M059J (cell line): ENCODE measurements at regions not wholly inside any gene's neighbourhood (a gene's known extent, or its start where the extent isn't known, plus 50 kb on each side); places are given as distances from the start of the nearest gene placed in this dataset.

ENCODE experiments used
- DNase-seq: peaks from one replicate; pipeline ENCODE4 v3.0.0-alpha.2; 2012; ENCODE audit warnings: low read depth

DNA sequence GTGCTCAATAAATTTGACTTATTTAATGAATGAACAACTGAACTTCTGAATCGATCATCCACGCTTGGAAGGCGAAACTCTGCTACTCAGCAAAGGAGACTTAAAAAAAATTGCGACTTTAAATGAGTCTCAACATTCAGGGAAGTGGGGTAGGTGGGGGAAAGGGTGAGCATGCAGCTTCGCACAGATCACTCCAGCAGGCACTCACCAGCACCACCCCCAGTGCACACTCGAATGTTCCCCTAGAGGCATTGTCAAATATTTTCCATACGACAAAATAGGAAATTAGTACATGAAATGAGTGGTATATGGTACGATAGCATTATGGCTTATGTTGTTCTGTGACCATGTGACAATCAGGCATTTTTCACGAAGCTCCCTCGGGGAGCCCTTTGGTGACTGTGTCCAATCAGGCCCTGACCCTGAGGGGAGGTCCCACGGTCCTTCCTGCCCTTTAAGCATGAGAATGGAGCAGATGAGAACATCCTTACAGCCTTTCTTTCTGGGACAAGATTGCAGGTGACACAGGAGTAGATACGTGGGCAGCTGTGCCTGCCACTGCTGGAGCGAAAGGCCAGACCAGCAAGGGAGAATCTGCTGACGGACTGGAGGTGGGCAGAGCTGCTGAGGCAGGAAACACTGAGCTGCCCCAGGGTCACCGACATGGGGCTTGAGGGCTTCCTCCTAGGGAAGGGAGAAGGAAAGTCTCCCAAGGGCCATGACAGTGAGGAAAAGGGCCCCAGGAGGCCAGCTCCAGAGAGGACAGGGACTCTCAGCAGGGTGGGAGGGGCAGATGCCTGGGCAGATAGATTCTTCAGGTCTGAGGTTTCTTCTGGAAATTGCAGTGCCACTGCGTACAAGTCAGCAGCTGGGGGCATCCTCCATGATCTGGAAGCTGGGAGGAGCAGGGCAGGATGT lies 101.3 kb upstream of the ID2 start:
- DNase-seq, result no peak

DNA sequence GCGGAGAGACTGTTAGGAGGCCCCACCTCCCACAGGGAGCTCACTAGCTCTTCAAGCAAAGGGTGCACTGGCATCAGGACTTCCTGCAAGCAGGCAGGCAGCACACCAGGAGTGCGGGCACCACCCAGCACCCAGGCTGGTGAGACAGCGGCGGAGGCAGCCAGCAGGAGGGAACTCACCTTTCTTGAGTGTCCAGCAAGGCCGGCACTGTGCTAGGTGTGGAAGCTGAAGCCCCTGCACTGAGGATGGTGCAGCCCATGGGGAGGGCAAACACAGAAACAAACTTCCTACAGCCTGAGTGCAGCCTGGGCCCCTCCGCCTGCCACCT lies 100.7 kb upstream of the ID2 start:
- no peak for DNase-seq

DNA sequence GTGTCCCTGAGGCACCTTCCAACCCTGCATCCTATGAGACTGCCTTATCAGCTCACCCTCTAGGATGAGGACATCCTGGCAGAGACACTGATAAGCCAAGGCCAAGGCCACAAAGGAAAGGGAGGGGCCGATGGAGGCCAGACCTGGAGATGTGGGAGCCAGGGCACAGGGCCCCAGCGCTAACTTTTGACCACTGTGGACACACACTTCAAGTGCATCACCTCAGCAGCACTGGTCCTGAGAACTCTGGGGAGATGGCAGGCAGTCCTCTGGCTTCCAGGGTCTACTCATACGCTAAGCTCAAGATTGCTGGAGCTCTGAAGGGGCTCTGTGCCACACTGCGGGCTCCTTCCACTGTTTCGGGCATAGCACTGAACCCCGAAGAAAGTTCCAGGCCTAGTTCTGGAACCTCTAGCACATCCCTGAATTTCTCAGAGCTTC lies 100.2 kb upstream of the ID2 start:
- DNase-seq, result no peak

DNA sequence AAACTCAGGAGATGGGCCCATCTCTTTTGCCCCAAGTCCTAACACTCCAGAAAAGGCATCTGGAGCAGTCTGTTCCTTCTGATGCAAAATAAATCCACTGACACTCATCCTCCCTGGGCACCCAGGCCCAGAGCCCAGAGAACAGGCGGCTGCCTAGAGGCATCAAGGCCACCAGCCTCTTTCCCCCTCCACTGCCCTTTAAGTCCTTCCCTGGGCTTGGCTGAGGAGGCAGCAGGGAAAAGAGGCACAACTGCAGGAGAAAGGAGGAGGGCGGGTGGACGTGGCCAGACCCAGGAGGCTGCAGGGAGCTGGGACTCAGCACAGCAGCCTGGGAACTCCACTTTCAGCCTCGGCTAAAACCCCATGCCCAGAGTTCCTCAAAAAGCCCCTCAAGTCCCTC lies 99.7 kb upstream of the ID2 start:
- DNase-seq, result no peak

DNA sequence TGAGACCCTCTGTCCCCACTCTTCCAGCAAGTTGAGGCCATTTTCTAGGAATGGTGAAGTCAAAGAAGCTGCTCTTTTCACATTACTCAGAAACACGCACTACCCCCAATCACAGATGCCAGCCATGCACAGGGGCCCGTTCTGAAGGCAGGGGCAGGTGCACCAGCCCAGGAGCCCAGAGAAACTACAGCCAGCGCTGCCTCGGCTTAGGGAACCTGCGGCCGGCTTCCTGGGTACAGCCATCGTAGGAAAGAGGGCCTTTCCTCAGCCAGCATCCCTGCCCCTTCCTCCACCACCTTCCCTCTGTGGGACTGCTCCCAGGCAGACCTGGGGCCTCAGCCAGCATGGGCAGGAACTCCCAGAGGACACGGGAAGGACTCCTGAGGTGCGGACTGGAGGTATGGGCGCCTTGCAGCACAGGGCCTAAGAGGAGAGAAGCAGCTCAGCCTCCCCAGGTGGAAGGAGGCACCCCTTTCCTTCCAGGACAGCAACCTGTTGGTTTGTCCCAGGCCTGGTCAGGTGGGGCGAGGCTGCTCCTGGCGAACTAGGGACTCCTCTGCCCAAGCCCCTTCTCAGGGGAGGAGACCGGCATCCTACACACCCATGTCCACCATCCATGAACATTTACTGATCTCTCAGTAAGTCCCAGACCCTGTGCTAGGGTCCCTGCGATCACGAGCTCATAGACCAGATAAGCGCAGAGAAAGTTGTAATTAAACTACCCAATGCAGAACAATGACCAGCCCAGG lies 99.0 kb upstream of the ID2 start:
- DNase-seq, result no peak

DNA sequence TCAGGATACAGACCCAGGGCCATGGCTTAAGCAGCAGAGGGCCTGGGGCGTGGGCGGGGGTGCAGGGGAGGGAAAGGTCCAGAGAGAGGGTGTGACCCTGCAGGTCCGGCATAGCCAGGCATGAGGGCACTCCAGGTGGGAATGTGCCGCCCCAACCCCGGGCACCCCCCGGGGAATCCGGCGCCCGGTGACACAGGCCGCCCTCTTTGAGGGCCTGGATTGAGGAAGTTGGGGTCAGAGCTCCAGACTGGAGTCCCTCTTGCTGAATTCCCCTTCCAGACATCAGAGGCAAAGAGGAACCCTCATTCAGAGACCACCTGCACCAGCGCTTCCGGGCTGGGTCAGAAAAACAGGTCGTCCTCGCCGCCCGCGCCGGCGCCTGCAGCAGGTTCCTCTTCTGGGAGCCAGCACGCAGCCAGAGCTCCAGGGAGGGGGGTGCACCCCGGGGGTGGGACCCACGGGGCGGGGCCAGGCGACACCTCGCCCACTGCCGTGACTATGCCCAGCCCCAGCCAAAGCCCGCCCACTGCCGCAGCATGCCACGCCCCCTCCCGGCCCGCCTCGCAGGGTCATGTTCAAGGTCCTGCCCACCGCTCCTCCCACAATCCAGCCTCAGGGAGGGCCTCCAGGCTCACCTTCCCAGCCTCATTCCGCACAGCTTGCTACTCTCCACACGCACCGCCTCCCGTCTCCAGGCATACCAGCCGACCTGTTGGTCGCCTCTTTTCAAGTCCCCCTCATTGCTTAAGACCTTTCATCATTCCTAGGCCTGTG lies 98.3 kb upstream of the ID2 start:
- DNase-seq, result no peak

DNA sequence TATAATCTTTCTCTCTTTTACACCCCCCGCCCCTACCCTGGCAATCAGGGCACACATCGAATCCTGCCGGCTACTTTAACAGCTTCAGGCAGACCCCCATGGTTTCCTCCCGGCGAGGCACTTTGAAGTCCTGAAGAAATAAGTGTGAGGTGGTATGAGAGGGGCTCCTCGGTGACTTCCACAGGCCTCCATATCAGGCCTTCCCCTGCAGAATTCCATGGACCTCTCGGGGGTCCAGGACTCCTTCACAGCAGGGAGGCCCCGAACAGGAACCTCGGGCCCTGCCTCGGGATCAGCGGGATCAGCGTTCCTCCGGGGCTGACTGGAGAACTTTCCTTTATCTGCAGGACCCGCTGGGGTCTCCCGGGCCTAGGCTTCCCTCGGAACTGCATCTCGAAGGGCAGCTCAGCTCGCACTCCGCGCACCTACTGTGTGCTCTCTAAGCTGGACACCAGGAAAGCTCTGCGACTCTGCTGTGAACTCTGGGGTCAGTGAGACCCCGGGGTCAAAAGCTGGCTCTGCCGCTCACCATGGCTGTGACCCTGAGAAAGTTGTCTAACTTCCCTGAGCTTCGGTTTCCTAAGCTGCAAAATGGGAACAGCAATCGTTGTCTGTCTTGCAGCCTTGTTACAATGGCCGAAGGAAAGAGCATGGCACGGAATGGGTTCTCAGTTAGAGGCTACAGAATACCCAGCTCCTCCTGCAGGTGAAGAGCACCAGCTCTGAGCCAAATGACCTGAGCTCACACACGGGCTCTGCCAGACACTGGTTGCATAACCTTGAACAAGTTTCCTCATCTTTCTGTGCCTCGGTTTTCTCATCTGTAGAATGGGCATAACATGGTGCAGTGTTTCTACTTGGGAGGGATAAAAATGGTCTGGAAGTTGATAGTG lies 97.4 kb upstream of the ID2 start:
- no peak for DNase-seq

DNA sequence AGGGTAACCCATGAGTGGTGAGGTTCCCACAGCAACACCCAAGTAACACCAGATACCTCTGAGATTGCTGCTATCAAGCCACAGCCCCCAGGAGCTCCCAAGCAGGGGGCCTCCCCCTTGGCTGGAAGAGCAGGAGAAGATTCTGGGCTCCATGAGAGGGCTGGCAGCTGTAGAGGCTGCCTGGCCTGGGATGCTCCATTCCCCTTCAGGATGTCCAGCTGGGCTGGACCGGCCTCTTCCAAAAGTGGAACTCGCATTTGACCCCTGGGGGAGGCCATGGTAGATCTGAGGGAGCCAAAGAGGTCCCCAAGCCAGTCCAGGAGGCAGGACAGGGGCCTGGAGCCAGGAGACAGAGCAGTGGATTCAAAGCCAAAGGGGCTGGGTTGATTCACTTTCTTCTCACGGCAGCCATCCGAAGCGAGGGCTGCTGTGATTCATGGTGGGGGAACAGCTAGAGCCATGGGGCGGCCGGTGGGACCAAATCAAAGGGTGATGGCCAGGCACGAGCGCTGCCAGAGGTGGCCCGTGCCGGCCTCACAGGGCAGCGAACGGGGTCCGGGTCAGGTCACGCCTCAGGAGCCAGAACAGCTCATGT lies 95.3 kb upstream of the ID2 start:
- no peak for DNase-seq

DNA sequence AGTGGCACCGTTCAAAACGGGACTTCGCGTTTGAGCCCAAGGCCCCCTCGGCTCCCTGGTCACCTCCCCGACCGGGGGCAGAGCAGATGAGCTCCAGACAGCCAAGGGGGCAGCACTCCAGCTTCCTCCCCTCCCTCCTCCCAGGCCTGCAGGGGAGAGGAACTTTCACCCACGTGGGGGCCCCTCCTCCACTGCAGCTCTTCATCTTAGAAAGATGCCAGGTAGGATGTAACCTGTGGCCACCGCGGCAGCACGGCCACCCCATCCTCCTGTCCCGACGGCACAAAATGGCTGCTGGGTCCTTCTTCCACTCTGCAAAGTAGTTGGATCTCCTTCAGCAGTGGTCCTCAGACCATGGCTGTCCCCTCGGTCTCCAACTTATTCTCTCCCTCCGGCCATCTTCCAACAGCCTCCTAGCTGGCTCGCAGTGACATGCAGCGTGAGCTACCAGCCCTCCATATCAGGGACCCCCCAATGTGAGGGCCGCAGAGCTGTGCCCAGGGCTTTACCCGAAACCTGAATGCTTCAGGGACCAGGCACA lies 94.5 kb upstream of the ID2 start:
- no peak for DNase-seq

DNA sequence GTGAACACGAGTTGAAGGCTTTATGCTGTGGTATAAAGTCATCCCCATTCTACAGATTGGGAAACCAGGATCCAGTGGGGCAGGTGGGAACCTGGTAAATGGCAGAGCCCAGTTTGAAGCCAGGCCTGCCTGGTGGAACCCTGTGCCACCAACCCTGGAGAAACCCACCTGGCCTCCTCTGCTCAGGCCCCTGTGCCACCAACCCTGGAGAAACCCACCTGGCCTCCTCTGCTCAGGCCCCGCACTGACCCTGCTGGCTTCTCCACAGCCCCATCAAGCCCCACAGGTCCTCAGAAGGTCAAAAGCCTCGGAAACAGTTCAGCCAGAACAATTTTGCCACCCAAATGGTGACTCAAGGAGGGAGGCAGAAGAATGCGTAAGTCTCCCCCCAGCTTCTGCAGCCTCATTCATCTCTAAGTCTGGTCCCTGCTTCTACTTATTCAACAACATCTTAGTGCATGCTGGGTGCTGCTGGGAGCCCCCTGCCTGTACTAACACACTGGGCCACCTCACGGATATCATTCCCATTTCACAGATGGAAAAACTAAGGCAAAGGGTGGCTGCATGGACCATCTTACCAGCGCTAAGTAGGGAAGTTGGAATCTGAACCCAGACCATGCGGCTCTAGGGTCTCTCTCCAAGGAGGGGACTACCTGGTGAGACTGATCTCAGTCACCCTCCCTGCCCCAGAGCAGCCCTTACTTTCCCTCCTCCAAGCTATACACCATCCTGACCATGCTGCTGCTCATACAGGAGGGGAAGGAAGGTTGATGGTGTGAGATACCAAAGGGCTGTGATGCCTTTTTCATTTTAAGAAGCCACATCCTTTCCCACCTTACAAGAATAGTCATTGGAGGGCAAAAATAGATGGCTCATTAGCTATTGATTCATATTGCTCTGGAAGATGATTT lies 93.7 kb upstream of the ID2 start:
- DNase-seq, result no peak

DNA sequence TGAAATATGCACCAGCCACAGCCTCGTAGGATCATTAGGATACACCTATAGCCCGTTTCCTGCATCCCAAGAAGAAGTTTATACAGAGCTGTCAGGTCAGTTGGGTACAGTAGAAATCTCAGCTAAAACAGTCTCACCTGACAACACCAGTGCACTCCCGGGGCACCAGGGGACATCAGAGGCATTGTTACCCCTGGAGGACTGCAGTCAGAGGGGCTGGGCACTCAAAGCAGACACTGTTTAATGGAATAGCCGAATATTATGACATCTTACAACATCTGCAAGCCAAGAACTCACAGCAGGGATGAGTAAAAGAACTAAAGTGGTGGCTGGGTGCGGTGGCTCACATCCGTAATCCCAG lies 93.0 kb upstream of the ID2 start:
- DNase-seq, result no peak

DNA sequence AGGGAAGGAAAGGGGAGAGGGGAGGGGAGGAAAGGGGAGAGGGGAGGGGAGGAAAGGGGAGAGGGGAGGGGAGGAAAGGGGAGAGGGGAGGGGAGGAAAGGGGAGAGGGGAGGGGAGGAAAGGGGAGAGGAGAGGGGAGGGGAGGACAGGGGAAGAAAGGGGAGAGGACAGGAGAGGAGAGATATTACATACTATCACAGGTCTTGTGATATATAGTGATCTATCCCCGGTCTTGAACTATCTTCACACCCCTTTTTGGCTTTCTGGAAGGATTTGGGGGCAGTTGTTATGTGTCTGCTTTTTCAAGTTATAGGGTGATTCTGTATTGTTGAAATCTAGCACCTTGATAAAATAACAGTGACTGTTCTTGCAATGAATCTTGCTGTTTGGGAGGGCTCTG lies 92.1 kb upstream of the ID2 start:
- DNase-seq, result no peak

DNA sequence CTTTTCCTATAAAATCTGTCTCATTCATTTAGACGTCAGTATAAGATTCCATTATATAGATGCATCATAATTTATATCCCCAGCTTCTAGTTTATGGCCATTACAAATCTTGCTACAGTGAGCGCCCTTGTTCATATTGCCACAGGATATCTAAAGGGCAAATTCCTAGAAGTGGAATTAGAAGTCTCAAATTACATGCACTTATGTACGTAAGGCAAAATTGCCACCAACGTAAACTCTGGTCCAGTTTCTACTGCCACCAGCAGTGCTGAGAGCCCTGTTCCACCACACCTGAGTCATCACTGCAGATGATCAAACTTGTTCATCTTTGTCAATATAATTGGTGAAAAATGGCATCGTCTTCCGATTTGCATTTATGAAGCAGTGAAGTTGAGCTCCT lies 90.9 kb upstream of the ID2 start:
- DNase-seq, result no peak

DNA sequence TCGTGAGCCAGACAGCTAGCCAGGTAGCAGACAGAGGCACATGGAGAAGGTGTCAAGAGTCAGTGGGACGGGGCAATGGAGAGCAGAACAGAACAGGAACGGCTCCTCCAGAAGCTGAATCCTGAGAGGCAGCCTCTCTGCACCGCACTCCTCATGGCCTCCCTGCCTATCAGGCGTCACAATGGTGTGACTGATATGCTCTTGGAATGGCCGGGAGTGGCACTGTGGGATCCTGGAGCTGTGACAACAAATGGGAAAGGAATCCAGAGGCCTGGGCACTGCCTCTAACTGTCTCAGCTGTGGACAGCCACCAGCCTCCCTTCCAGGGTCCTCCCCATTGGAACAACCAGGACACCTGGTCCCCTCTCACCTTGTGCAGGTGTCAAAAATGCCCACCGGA lies 89.1 kb upstream of the ID2 start:
- DNase-seq, result no peak

DNA sequence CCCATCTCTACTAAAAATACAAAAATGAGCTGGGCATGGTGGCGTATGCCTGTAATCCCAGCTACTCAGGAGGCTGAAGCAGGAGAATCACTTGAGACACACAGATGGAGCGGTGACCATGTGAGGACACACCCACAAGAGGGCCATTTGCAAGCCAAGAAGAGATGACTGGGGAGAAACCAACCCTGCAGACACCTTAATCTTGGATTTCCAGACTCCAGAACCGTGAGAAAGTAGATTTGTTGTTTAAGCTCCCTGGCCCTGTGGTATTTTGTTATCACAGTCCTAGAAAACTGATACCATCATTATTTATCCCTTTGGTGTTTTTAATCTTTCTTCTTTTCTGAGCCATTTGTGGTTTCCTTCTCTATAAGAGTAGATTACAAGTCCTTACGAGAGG lies 88.6 kb upstream of the ID2 start:
- no peak for DNase-seq

DNA sequence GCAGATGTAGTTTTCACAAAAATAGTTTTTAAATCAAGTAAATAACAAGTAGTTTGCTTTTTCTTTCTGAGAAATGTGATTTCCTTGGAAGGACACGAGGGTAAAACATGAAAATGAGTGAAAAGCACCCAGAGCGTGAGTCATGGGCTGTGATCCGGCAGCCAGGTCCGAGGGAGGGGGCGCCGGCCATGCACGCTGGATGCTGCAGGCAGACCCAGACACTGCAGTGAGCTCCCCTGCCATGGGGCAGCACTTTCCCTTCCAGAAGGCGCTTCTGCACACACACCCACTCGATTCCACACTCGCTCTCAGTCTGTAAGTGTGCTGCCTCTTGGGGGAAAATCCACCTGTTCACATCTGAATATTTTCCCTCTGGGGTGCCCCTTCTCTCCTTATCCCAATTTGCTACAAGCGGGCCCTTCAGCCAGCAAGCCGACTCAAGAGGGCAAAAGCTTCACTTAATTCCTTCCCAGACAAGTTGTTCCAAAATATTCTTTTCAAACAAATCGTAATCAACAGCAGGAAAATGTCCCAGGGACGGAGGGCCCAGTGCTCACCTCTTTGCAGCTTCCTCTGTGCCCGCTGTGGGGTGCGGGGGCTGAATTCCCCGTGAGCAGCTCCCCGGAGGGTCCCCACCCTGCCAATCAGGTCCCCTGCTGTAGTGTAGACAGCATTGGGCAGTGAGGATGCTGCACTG lies 87.0 kb upstream of the ID2 start:
- DNase-seq, result no peak

DNA sequence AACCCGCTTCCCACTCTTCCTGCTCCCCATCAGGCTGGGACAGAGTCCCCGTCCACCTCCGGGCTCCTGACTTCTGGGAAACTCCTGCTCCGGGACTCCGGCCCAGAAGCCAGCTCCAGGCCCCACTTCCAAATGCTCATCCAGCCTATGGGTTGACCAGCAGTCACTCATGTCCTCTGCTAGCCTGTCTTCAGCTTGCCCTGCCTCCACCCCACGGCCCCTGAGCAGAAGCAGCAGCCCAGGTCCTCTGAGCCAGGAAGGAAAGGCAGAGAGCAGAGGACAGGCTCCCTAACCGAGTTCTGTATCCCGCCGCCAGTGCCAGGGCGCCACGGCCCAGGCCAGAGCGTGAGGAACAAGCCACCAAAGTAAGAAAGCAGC lies 86.4 kb upstream of the ID2 start:
- DNase-seq, result no peak

DNA sequence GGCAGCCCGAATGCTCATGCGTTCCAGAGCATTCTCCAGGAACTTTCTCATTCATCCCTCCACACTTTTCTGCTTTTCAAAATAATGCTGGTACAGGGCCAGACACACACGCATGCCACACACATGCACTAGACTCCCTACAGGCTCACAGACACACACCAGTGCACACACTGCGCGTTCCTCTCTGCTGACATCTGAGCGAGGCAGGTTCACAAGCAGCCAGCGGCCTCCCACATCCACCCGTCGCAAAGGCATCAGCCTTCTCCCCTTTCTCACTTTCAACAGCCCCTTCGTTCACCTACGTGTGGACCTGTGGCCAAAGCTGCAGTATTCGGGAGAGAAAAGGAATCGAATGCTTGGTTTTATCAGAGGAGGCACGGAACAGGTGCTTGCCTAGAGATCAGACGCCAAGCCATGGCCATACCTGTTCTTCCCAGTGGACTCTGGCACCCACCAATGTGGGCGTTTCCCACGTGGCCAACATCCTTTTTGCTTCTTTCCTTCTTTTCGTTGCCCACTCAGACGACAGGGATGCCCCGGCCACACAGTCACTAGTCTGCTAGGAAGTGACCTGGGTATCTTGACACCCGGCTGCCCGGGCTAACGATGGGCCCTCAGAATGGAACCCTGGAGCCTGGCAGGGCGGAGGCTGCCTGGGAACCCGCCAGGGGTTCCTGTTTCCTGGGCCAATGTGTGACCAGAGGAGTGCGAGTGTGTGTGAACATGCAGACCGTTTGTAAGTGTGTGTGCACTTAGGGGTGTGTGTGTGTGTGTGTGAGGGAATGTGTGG lies 85.8 kb upstream of the ID2 start:
- DNase-seq, result no peak

DNA sequence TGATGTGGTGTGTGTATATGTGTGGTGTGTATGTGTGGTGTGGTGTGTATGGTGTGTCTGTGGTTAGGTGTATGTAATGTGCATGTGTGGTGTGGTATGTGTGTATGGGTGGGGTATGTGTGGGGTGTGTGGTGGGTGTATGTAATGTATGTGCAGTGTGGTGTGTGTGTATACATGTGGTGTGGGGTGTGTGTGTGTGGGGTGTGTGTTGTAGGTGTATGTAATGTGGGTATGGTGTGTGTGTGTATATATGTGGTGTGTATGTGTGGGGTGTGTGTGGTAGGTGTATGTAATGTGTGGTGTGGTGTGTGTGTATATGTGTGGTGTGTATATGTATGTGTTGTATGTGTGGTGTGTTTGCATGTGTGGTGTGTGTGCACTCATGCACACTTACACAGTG lies 84.8 kb upstream of the ID2 start:
- DNase-seq, result no peak
